Keratinocyte (primary cell): ENCODE measurements at regions not wholly inside any gene's neighbourhood (a gene's known extent, or its start where the extent isn't known, plus 50 kb on each side); places are given as distances from the start of the nearest gene placed in this dataset.

Source experiments
- EZH2 ChIP-seq: IDR thresholded peaks from one replicate; pipeline ENCODE4 v1.6.1; 2012; ENCODE audit warnings: inconsistent platforms, mild to moderate bottlenecking, low read length, moderate library complexity
- TF ChIP-seq, protein P1 (sequence below), 3 experiments: IDR thresholded peaks in 1 of 3; conservative IDR thresholded peaks in 1 of 3; optimal IDR thresholded peaks in 1 of 3; 2 replicates in 2 of 3; 3 replicates in 1 of 3; pipeline versions ENCODE3 to v1.5.1; 2011; ENCODE audit warnings: low read length in 3 of 3, mild to moderate bottlenecking in 3 of 3, moderate library complexity in 2 of 3, control low read depth in 1 of 3, inconsistent platforms in 1 of 3; ENCODE audit not compliant: insufficient read depth in 2 of 3; ENCODE audit errors: extremely low read depth in 1 of 3

DNA sequence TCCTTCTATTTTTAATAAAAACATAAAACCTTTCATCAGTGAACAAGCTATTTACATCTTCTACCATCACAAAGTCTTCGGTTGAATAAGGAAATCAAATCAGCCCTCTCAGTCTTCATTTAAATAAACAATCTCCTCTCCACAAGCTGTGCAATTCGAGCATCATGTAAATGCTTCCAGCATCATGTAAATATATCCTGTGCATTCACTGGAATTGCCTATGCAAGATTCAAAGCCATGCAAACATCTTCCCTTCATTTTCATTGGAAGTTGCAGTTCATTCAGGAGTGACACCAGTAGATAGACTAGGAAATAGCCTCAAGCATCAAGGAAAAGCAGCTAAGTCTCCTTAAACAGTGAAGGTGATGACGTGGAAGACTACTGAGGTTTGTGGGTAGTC lies 77.7 kb upstream of the PCDH19 start:
- TF ChIP-seq, protein P1, sequence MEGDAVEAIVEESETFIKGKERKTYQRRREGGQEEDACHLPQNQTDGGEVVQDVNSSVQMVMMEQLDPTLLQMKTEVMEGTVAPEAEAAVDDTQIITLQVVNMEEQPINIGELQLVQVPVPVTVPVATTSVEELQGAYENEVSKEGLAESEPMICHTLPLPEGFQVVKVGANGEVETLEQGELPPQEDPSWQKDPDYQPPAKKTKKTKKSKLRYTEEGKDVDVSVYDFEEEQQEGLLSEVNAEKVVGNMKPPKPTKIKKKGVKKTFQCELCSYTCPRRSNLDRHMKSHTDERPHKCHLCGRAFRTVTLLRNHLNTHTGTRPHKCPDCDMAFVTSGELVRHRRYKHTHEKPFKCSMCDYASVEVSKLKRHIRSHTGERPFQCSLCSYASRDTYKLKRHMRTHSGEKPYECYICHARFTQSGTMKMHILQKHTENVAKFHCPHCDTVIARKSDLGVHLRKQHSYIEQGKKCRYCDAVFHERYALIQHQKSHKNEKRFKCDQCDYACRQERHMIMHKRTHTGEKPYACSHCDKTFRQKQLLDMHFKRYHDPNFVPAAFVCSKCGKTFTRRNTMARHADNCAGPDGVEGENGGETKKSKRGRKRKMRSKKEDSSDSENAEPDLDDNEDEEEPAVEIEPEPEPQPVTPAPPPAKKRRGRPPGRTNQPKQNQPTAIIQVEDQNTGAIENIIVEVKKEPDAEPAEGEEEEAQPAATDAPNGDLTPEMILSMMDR (optimal IDR thresholded peaks at IDR 0.05 in 1 of 3, IDR thresholded peaks at IDR 0.05 in 1 of 3, conservative IDR thresholded peaks at IDR 0.05 in 1 of 3; ENCODE audit: extremely low read depth in 1 of 3, insufficient read depth in 2 of 3, low read length in 3 of 3), result no peak
- no peak for TF ChIP-seq EZH2
